SK-N-SH (cell line): ENCODE measurements at regions not wholly inside any gene's neighbourhood (a gene's known extent, or its start where the extent isn't known, plus 50 kb on each side); places are given as distances from the start of the nearest gene placed in this dataset.

Experiments used
- FOXM1 ChIP-seq: IDR thresholded peaks from 2 replicates; pipeline ENCODE4 v1.4.0; 2012; ENCODE audit warnings: low read depth, mild to moderate bottlenecking
- NFIC ChIP-seq: IDR thresholded peaks from 2 replicates; pipeline ENCODE4 v1.4.0; 2012; ENCODE audit warnings: borderline replicate concordance
- RAD21 ChIP-seq: IDR thresholded peaks from 2 replicates; pipeline ENCODE4 v1.6.1; 2012; ENCODE audit warnings: mild to moderate bottlenecking, low read length
- YY1 ChIP-seq: IDR thresholded peaks from 2 replicates; pipeline ENCODE4 v1.4.0; 2012; ENCODE audit warnings: low read depth, mild to moderate bottlenecking

- TF ChIP-seq FOXM1 (no peak), NFIC (no peak), YY1 (no peak), RAD21 (no peak)
These were observed 180.6 kb downstream of the AACS start for GRCh38 chr12:125245581-125246557.
